ENCODE measurements at regions not wholly inside any gene's neighbourhood (a gene's known extent, or its start where the extent isn't known, plus 50 kb on each side); places are given as distances from the start of the nearest gene placed in this dataset.

- no peak overlapping the region for H3K27ac ChIP-seq (ENCODE audit: low read depth, low read length)
These were observed 752.8 kb downstream of the CBLN4 start for GRCh38 chr20:55252521-55252920.

GRCh38 chr20:55251170-55251569 lies 754.1 kb downstream of the CBLN4 start:
- no peaks in the 10 kb centered on the region for H3K9me3 ChIP-seq (ENCODE audit: control insufficient read depth in 3 of 3, low read length in 3 of 3)
- H3K4me1 ChIP-seq (ENCODE audit: control insufficient read depth in 3 of 3, insufficient read depth in 3 of 3, low read length in 3 of 3) = peaks cover 0 to 3% (median 0%) of the 10 kb centered on the region in 3 donors
- H3K36me3 ChIP-seq (ENCODE audit: control insufficient read depth in 3 of 3, insufficient read depth in 3 of 3, low read length in 3 of 3) = no peaks in the 10 kb centered on the region
- H3K4me3 ChIP-seq (ENCODE audit: low read length in 3 of 3) = no peak overlapping the region
- H3K27ac ChIP-seq (ENCODE audit: low read depth, low read length) = no peak overlapping the region
- no peaks in the 10 kb centered on the region for H3K27me3 ChIP-seq (ENCODE audit: control insufficient read depth in 3 of 3, insufficient read depth in 3 of 3, low read length in 3 of 3)
- H3K9ac ChIP-seq (ENCODE audit: low read depth in 1 of 3, low read length in 3 of 3) = no peak overlapping the region

More at GRCh38 chr20:55252521-55252920, 752.8 kb downstream of the CBLN4 start:
- Histone ChIP-seq H3K9me3 (ENCODE audit: control insufficient read depth in 3 of 3, low read length in 3 of 3) (no peaks in the 10 kb centered on the region), H3K36me3 (ENCODE audit: control insufficient read depth in 3 of 3, insufficient read depth in 3 of 3, low read length in 3 of 3) (no peaks in the 10 kb centered on the region), H3K9ac (ENCODE audit: low read depth in 1 of 3, low read length in 3 of 3) (no peak overlapping the region), H3K27me3 (ENCODE audit: control insufficient read depth in 3 of 3, insufficient read depth in 3 of 3, low read length in 3 of 3) (no peaks in the 10 kb centered on the region), H3K4me1 (ENCODE audit: control insufficient read depth in 3 of 3, insufficient read depth in 3 of 3, low read length in 3 of 3) (peaks cover 0 to 3% (median 0%) of the 10 kb centered on the region in 3 donors), H3K4me3 (ENCODE audit: low read length in 3 of 3) (no peak overlapping the region)

GRCh38 chr20:55242853-55243252 lies 762.5 kb downstream of the CBLN4 start:
- H3K27ac ChIP-seq (ENCODE audit: low read depth, low read length) = no peak overlapping the region
- H3K36me3 ChIP-seq (ENCODE audit: control insufficient read depth in 3 of 3, insufficient read depth in 3 of 3, low read length in 3 of 3) = no peaks in the 10 kb centered on the region
- no peaks in the 10 kb centered on the region for H3K27me3 ChIP-seq (ENCODE audit: control insufficient read depth in 3 of 3, insufficient read depth in 3 of 3, low read length in 3 of 3)
- no peak overlapping the region for H3K4me3 ChIP-seq (ENCODE audit: low read length in 3 of 3)
- H3K9ac ChIP-seq (ENCODE audit: low read depth in 1 of 3, low read length in 3 of 3) = no peak overlapping the region
- no peaks in the 10 kb centered on the region for H3K4me1 ChIP-seq (ENCODE audit: control insufficient read depth in 3 of 3, insufficient read depth in 3 of 3, low read length in 3 of 3)
- no peaks in the 10 kb centered on the region for H3K9me3 ChIP-seq (ENCODE audit: control insufficient read depth in 3 of 3, low read length in 3 of 3)

GRCh38 chr20:55239269-55239668 lies 763.9 kb downstream of the DOK5 start:
- Histone ChIP-seq H3K27me3 (ENCODE audit: control insufficient read depth in 3 of 3, insufficient read depth in 3 of 3, low read length in 3 of 3) (no peaks in the 10 kb centered on the region), H3K4me3 (ENCODE audit: low read length in 3 of 3) (no peak overlapping the region), H3K4me1 (ENCODE audit: control insufficient read depth in 3 of 3, insufficient read depth in 3 of 3, low read length in 3 of 3) (no peaks in the 10 kb centered on the region), H3K9ac (ENCODE audit: low read depth in 1 of 3, low read length in 3 of 3) (no peak overlapping the region), H3K9me3 (ENCODE audit: control insufficient read depth in 3 of 3, low read length in 3 of 3) (no peaks in the 10 kb centered on the region), H3K27ac (ENCODE audit: low read depth, low read length) (no peak overlapping the region), H3K36me3 (ENCODE audit: control insufficient read depth in 3 of 3, insufficient read depth in 3 of 3, low read length in 3 of 3) (no peaks in the 10 kb centered on the region)

- H3K9me3 ChIP-seq (ENCODE audit: control insufficient read depth in 3 of 3, low read length in 3 of 3) = no peaks in the 10 kb centered on the region
- H3K27me3 ChIP-seq (ENCODE audit: control insufficient read depth in 3 of 3, insufficient read depth in 3 of 3, low read length in 3 of 3) = no peaks in the 10 kb centered on the region
- H3K27ac ChIP-seq (ENCODE audit: low read depth, low read length) = no peak overlapping the region
- no peak overlapping the region for H3K9ac ChIP-seq (ENCODE audit: low read depth in 1 of 3, low read length in 3 of 3)
- no peaks in the 10 kb centered on the region for H3K4me1 ChIP-seq (ENCODE audit: control insufficient read depth in 3 of 3, insufficient read depth in 3 of 3, low read length in 3 of 3)
- no peak overlapping the region for H3K4me3 ChIP-seq (ENCODE audit: low read length in 3 of 3)
- no peaks in the 10 kb centered on the region for H3K36me3 ChIP-seq (ENCODE audit: control insufficient read depth in 3 of 3, insufficient read depth in 3 of 3, low read length in 3 of 3)
These were observed 757.3 kb downstream of the DOK5 start for GRCh38 chr20:55232647-55233046.

- H3K4me3 ChIP-seq (ENCODE audit: low read length in 3 of 3) = no peak overlapping the region
- H3K27me3 ChIP-seq (ENCODE audit: control insufficient read depth in 3 of 3, insufficient read depth in 3 of 3, low read length in 3 of 3) = no peaks in the 10 kb centered on the region
- no peaks in the 10 kb centered on the region for H3K9me3 ChIP-seq (ENCODE audit: control insufficient read depth in 3 of 3, low read length in 3 of 3)
- no peaks in the 10 kb centered on the region for H3K36me3 ChIP-seq (ENCODE audit: control insufficient read depth in 3 of 3, insufficient read depth in 3 of 3, low read length in 3 of 3)
- H3K9ac ChIP-seq (ENCODE audit: low read depth in 1 of 3, low read length in 3 of 3) = no peak overlapping the region
- no peaks in the 10 kb centered on the region for H3K4me1 ChIP-seq (ENCODE audit: control insufficient read depth in 3 of 3, insufficient read depth in 3 of 3, low read length in 3 of 3)
- no peak overlapping the region for H3K27ac ChIP-seq (ENCODE audit: low read depth, low read length)
These were observed 754.1 kb downstream of the DOK5 start for GRCh38 chr20:55229451-55229850.

- no peaks in the 10 kb centered on the region for H3K4me1 ChIP-seq (ENCODE audit: control insufficient read depth in 3 of 3, insufficient read depth in 3 of 3, low read length in 3 of 3)
- no peak overlapping the region for H3K9ac ChIP-seq (ENCODE audit: low read depth in 1 of 3, low read length in 3 of 3)
- H3K27me3 ChIP-seq (ENCODE audit: control insufficient read depth in 3 of 3, insufficient read depth in 3 of 3, low read length in 3 of 3) = no peaks in the 10 kb centered on the region
- peaks cover 0 to 8% (median 0%) of the 10 kb centered on the region in 3 donors for H3K9me3 ChIP-seq (ENCODE audit: control insufficient read depth in 3 of 3, low read length in 3 of 3)
- no peaks in the 10 kb centered on the region for H3K36me3 ChIP-seq (ENCODE audit: control insufficient read depth in 3 of 3, insufficient read depth in 3 of 3, low read length in 3 of 3)
- no peak overlapping the region for H3K4me3 ChIP-seq (ENCODE audit: low read length in 3 of 3)
- no peak overlapping the region for H3K27ac ChIP-seq (ENCODE audit: low read depth, low read length)
These were observed 741.3 kb downstream of the DOK5 start for GRCh38 chr20:55216525-55217242.

- H3K4me3 ChIP-seq (ENCODE audit: low read length in 3 of 3) = no peak overlapping the region
- no peak overlapping the region for H3K9ac ChIP-seq (ENCODE audit: low read depth in 1 of 3, low read length in 3 of 3)
- no peaks in the 10 kb centered on the region for H3K36me3 ChIP-seq (ENCODE audit: control insufficient read depth in 3 of 3, insufficient read depth in 3 of 3, low read length in 3 of 3)
- peaks cover 0 to 4% (median 0%) of the 10 kb centered on the region in 3 donors for H3K9me3 ChIP-seq (ENCODE audit: control insufficient read depth in 3 of 3, low read length in 3 of 3)
- H3K4me1 ChIP-seq (ENCODE audit: control insufficient read depth in 3 of 3, insufficient read depth in 3 of 3, low read length in 3 of 3) = no peaks in the 10 kb centered on the region
- no peaks in the 10 kb centered on the region for H3K27me3 ChIP-seq (ENCODE audit: control insufficient read depth in 3 of 3, insufficient read depth in 3 of 3, low read length in 3 of 3)
- no peak overlapping the region for H3K27ac ChIP-seq (ENCODE audit: low read depth, low read length)
These were observed 738.3 kb downstream of the DOK5 start for GRCh38 chr20:55213653-55214052.

- Histone ChIP-seq H3K36me3 (ENCODE audit: control insufficient read depth in 3 of 3, insufficient read depth in 3 of 3, low read length in 3 of 3) (no peaks in the 10 kb centered on the region), H3K27me3 (ENCODE audit: control insufficient read depth in 3 of 3, insufficient read depth in 3 of 3, low read length in 3 of 3) (no peaks in the 10 kb centered on the region), H3K9me3 (ENCODE audit: control insufficient read depth in 3 of 3, low read length in 3 of 3) (peaks cover 0 to 4% (median 0%) of the 10 kb centered on the region in 3 donors), H3K9ac (ENCODE audit: low read depth in 1 of 3, low read length in 3 of 3) (no peak overlapping the region), H3K4me3 (ENCODE audit: low read length in 3 of 3) (no peak overlapping the region), H3K4me1 (ENCODE audit: control insufficient read depth in 3 of 3, insufficient read depth in 3 of 3, low read length in 3 of 3) (no peaks in the 10 kb centered on the region), H3K27ac (ENCODE audit: low read depth, low read length) (no peak overlapping the region)
These were observed 736.1 kb downstream of the DOK5 start for GRCh38 chr20:55211481-55211880.

- no peaks in the 10 kb centered on the region for H3K4me1 ChIP-seq (ENCODE audit: control insufficient read depth in 3 of 3, insufficient read depth in 3 of 3, low read length in 3 of 3)
- no peaks in the 10 kb centered on the region for H3K27me3 ChIP-seq (ENCODE audit: control insufficient read depth in 3 of 3, insufficient read depth in 3 of 3, low read length in 3 of 3)
- H3K27ac ChIP-seq (ENCODE audit: low read depth, low read length) = no peak overlapping the region
- H3K9me3 ChIP-seq (ENCODE audit: control insufficient read depth in 3 of 3, low read length in 3 of 3) = no peaks in the 10 kb centered on the region
- no peak overlapping the region for H3K9ac ChIP-seq (ENCODE audit: low read depth in 1 of 3, low read length in 3 of 3)
- H3K4me3 ChIP-seq (ENCODE audit: low read length in 3 of 3) = no peak overlapping the region
- H3K36me3 ChIP-seq (ENCODE audit: control insufficient read depth in 3 of 3, insufficient read depth in 3 of 3, low read length in 3 of 3) = no peaks in the 10 kb centered on the region
These were observed 730.3 kb downstream of the DOK5 start for GRCh38 chr20:55205665-55206064.
